IMR-90 (cell line): ENCODE measurements at regions not wholly inside any gene's neighbourhood (a gene's known extent, or its start where the extent isn't known, plus 50 kb on each side); places are given as distances from the start of the nearest gene placed in this dataset.

ENCODE experiments used
- ATAC-seq: fragments of 200-7000 bp; cut with Tn5 transposase; 2 replicates; pipeline ENCODE4 v1.9.1; 2020; ENCODE audit warnings: low read depth, mild to moderate bottlenecking, moderate library complexity
- BruUV-seq: library from RNA; stranded (reverse); fragments of 400-500 nt; replicated peaks from 2 replicates; lab custom pipeline; 2021; lab: Mats Ljungman, UMichigan
- CTCF ChIA-PET: fragments of 300-600 bp; formaldehyde crosslinking; extraction: SDS; loops from one replicate; lab custom pipeline; 2021; ENCODE audit warnings: antibody characterized with exemption; lab: Yijun Ruan, JAX
- POLR2A ChIA-PET: fragments of 300-600 bp; sonication (Branson Sonifier 250); formaldehyde crosslinking; loops from one replicate; lab custom pipeline; 2022; ENCODE audit warnings: antibody characterized with exemption; ENCODE audit not compliant: unreplicated experiment; lab: Charles Lee
- DNase-seq: peaks from one replicate; pipeline ENCODE4 v3.0.0; 2013
- H2AFZ ChIP-seq: replicated peaks from 2 replicates; pipeline ENCODE3; 2013; ENCODE audit warnings: low read length, mild to moderate bottlenecking; ENCODE audit not compliant: poor library complexity
- H2AK5ac ChIP-seq: 2 replicates; pipeline ENCODE4 v1.6.1; 2013; ENCODE audit warnings: low read depth, low read length, inconsistent platforms
- H2AK9ac ChIP-seq: replicated peaks from 2 replicates; pipeline ENCODE3; 2013; ENCODE audit warnings: mild to moderate bottlenecking, low read depth, low read length, moderate library complexity; ENCODE audit not compliant: poor library complexity
- H2BK120ac ChIP-seq: 2 replicates; pipeline ENCODE4 v1.6.1; 2013; ENCODE audit warnings: low read depth, low read length, inconsistent platforms
- H2BK15ac ChIP-seq: 3 replicates; pipeline ENCODE4 v1.6.1; 2013; ENCODE audit warnings: low read depth, low read length, inconsistent platforms
- H2BK20ac ChIP-seq: 2 replicates; pipeline ENCODE4 v1.6.1; 2013; ENCODE audit warnings: low read depth, mild to moderate bottlenecking, inconsistent platforms, low read length, moderate library complexity
- H2BK5ac ChIP-seq: 2 replicates; pipeline ENCODE4 v1.6.1; 2013; ENCODE audit warnings: mild to moderate bottlenecking, low read depth, low read length, inconsistent platforms; ENCODE audit not compliant: poor library complexity, severe bottlenecking
- H3K14ac ChIP-seq: replicated peaks from 2 replicates; pipeline ENCODE4 v1.6.1; 2013; ENCODE audit warnings: low read depth, low read length, inconsistent platforms
- H3K18ac ChIP-seq: 2 replicates; pipeline ENCODE4 v1.6.1; 2013; ENCODE audit warnings: low read depth, low read length, control low read depth
- H3K23ac ChIP-seq: 2 replicates; pipeline ENCODE4 v1.6.1; 2013; ENCODE audit warnings: low read depth, low read length, inconsistent platforms
- H3K27ac ChIP-seq: 2 replicates; pipeline ENCODE4 v1.5.1; 2013; ENCODE audit warnings: mild to moderate bottlenecking, control low read depth, low read length; ENCODE audit not compliant: insufficient read depth
- H3K27me3 ChIP-seq: 2 replicates; pipeline ENCODE4 v1.6.1; 2013; ENCODE audit warnings: low read length; ENCODE audit not compliant: control insufficient read depth, insufficient read depth
- H3K36me3 ChIP-seq: 2 replicates; pipeline ENCODE4 v1.6.1; 2013; ENCODE audit warnings: low read length, mixed read lengths; ENCODE audit not compliant: control insufficient read depth, insufficient read depth
- H3K4ac ChIP-seq: 2 replicates; pipeline ENCODE4 v1.6.1; 2013; ENCODE audit warnings: low read depth, low read length, inconsistent platforms
- H3K4me1 ChIP-seq: 2 replicates; pipeline ENCODE4 v1.6.1; 2013; ENCODE audit warnings: low read length, mixed read lengths; ENCODE audit not compliant: control insufficient read depth, insufficient read depth
- H3K4me2 ChIP-seq: 2 replicates; pipeline ENCODE4 v1.6.1; 2013; ENCODE audit warnings: low read depth, mild to moderate bottlenecking, control low read depth, low read length, moderate library complexity
- H3K4me3 ChIP-seq: 2 replicates; pipeline ENCODE4 v1.5.1; 2013; ENCODE audit warnings: low read depth, mild to moderate bottlenecking, control low read depth, low read length, moderate library complexity; ENCODE audit not compliant: insufficient read depth
- H3K56ac ChIP-seq: 2 replicates; pipeline ENCODE4 v1.6.1; 2013; ENCODE audit warnings: low read length, inconsistent platforms; ENCODE audit not compliant: insufficient read depth; ENCODE audit errors: extremely low read depth
- H3K79me1 ChIP-seq, 2 experiments: 2 replicates each; pipeline ENCODE4 v1.6.1; 2013; ENCODE audit warnings: low read length in 2 of 2, inconsistent platforms in 1 of 2, low read depth in 1 of 2
- H3K9ac ChIP-seq: 2 replicates; pipeline ENCODE4 v1.6.1; 2013; ENCODE audit warnings: low read depth, low read length, control low read depth
- H3K9me1 ChIP-seq: 2 replicates; pipeline ENCODE4 v1.6.1; 2013; ENCODE audit warnings: low read length, inconsistent platforms; ENCODE audit not compliant: insufficient read depth
- H3K9me3 ChIP-seq: 2 replicates; pipeline ENCODE4 v1.6.1; 2013; ENCODE audit warnings: low read length; ENCODE audit not compliant: control insufficient read depth, insufficient read depth
- H4K20me1 ChIP-seq: 2 replicates; pipeline ENCODE4 v1.6.1; 2013; ENCODE audit warnings: low read length, inconsistent platforms; ENCODE audit not compliant: insufficient read depth
- H4K5ac ChIP-seq: 2 replicates; pipeline ENCODE4 v1.6.1; 2013; ENCODE audit warnings: mild to moderate bottlenecking, low read depth, low read length, control low read depth
- H4K8ac ChIP-seq, 2 experiments: 2 replicates each; pipeline ENCODE4 v1.6.1; 2013; ENCODE audit warnings: low read depth in 2 of 2, low read length in 2 of 2, control low read depth in 1 of 2, inconsistent platforms in 1 of 2
- H4K91ac ChIP-seq: 2 replicates; pipeline ENCODE4 v1.6.1; 2013; ENCODE audit warnings: low read depth, low read length, inconsistent platforms; ENCODE audit not compliant: insufficient read depth
- BHLHE40 ChIP-seq: fragments of 150-350 bp; IDR thresholded peaks from 2 replicates; pipeline ENCODE4 v1.6.1; 2016; ENCODE audit warnings: mild to moderate bottlenecking, low read depth, low read length
- CEBPB ChIP-seq: IDR thresholded peaks from 2 replicates; pipeline ENCODE4 v1.6.1; 2012; ENCODE audit warnings: low read depth, low read length, improper control_type of control experiment
- CHD1 ChIP-seq: IDR thresholded peaks from 2 replicates; pipeline ENCODE4 v1.6.1; 2012; ENCODE audit warnings: low read depth, low read length, improper control_type of control experiment
- FOS ChIP-seq: fragments of 150-350 bp; IDR thresholded peaks from 2 replicates; pipeline ENCODE4 v1.6.1; 2016; ENCODE audit warnings: low read depth, low read length
- MAFK ChIP-seq: IDR thresholded peaks from 2 replicates; pipeline ENCODE4 v1.6.1; 2012; ENCODE audit warnings: low read depth, low read length, improper control_type of control experiment
- MAZ ChIP-seq: IDR thresholded peaks from 2 replicates; pipeline ENCODE4 v1.6.1; 2012; ENCODE audit warnings: low read depth, mild to moderate bottlenecking, low read length, improper control_type of control experiment, moderate library complexity, borderline replicate concordance
- MXI1 ChIP-seq: IDR thresholded peaks from 2 replicates; pipeline ENCODE4 v1.6.1; 2012; ENCODE audit warnings: low read depth, mild to moderate bottlenecking, low read length, moderate library complexity, borderline replicate concordance
- NFE2L2 ChIP-seq: fragments of 150-350 bp; IDR thresholded peaks from 2 replicates; pipeline ENCODE4 v1.6.1; 2016; ENCODE audit warnings: low read depth, mild to moderate bottlenecking, low read length
- POLR2A ChIP-seq: IDR thresholded peaks from 2 replicates; pipeline ENCODE4 v1.6.1; 2012; ENCODE audit warnings: mild to moderate bottlenecking, low read depth, low read length
- RAD21 ChIP-seq: IDR thresholded peaks from 2 replicates; pipeline ENCODE4 v1.6.1; 2012; ENCODE audit warnings: low read length, improper control_type of control experiment
- RCOR1 ChIP-seq: IDR thresholded peaks from 2 replicates; pipeline ENCODE4 v1.6.1; 2012; ENCODE audit warnings: mild to moderate bottlenecking, low read length, improper control_type of control experiment; ENCODE audit not compliant: insufficient replicate concordance
- RFX5 ChIP-seq: IDR thresholded peaks from 2 replicates; pipeline ENCODE4 v1.8.0; 2012; ENCODE audit warnings: low read depth, mild to moderate bottlenecking, low read length, moderate library complexity
- SMC3 ChIP-seq: fragments of 150-350 bp; IDR thresholded peaks from 2 replicates; pipeline ENCODE4 v1.6.1; 2016; ENCODE audit warnings: low read depth, mild to moderate bottlenecking, antibody characterized with exemption, low read length, moderate library complexity
- WGBS, 2 experiments: methylation state at CpG; one replicate each; pipeline versions ENCODE4 v1.1.5 to v1.1.7; 2013; ENCODE audit warnings: missing lambda C conversion rate in 2 of 2; ENCODE audit not compliant: insufficient read length in 1 of 2; ENCODE audit errors: extremely low coverage in 2 of 2; 5-methylcytosine and 5-hydroxymethylcytosine counted together
- dilution Hi-C: fragments of 300-500 bp; cut with HindIII; formaldehyde crosslinking; loops from one replicate; pipeline ENCODE4 v1.14.3; 2018; ENCODE audit warnings: low sequenced_read_pairs; ENCODE audit not compliant: unreplicated experiment
- in situ Hi-C: fragments of 300-500 bp; cut with MboI; formaldehyde crosslinking; loops from 3 replicates; pipeline ENCODE4 v1.14.3; 2019; ENCODE audit warnings: low sequenced_read_pairs, inconsistent platforms, mixed read lengths
- intact Hi-C: fragments of 100-400 bp; cut with micrococcal nuclease; formaldehyde crosslinking; loops from 2 replicates; pipeline ENCODE4 v1.10.0; 2022
- TF ChIP-seq, protein P1 (sequence below): fragments of 150-350 bp; IDR thresholded peaks from 2 replicates; pipeline ENCODE4 v1.6.1; 2016; ENCODE audit warnings: low read depth, mild to moderate bottlenecking, low read length, moderate library complexity, borderline replicate concordance
- TF ChIP-seq, protein P2 (sequence below): conservative IDR thresholded peaks from 2 replicates; pipeline ENCODE4 v1.5.1; 2012; ENCODE audit warnings: mild to moderate bottlenecking, low read depth, low read length, improper control_type of control experiment
- TF ChIP-seq, protein P3 (sequence below): fragments of 150-350 bp; IDR thresholded peaks from 2 replicates; pipeline ENCODE4 v1.6.1; 2017; ENCODE audit warnings: mild to moderate bottlenecking, antibody characterized with exemption, low read length, low read depth

DNA sequence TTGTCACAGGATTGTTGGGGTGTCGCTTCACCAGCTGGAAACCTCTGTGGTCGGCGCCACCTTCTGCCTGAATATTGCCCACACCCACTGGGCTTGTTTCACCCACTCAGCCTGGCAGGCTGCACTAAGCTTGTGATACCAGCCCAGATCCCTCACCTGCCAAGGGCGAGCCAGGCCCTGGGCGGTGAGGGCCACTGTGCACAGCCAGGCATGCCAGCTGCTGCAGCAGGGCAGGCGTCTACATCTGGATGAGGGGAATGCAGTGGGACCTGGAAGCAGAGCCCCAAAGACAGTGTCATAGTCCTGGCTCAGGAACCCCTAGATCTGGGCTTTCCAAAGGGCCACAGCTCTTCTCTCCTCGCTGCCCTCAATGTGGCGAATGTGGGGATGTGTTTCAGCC, 1307.5 kb downstream of the GRIK2 start:
- no peak overlapping the region for H2BK20ac ChIP-seq
- H3K23ac ChIP-seq = no peak overlapping the region
- no peaks in the 10 kb centered on the region for H4K20me1 ChIP-seq
- no TSS peak for BruUV-seq
- H3K4ac ChIP-seq = no peak overlapping the region
- H2BK5ac ChIP-seq = no peak overlapping the region
- H3K36me3 ChIP-seq = no peaks in the 10 kb centered on the region
- no peak overlapping the region for H3K56ac ChIP-seq
- H3K79me1 ChIP-seq = no peaks in the 10 kb centered on the region
- H3K27me3 ChIP-seq = no peaks in the 10 kb centered on the region
- ChIA-PET CTCF (no interaction called here), POLR2A (no interaction called here)
- H4K5ac ChIP-seq = no peak overlapping the region
- no peak overlapping the region for H4K8ac ChIP-seq
- no peaks in the 10 kb centered on the region for H3K4me1 ChIP-seq
- H3K14ac ChIP-seq = no peak overlapping the region
- H3K18ac ChIP-seq = no peak overlapping the region
- no peaks in the 10 kb centered on the region for H3K9me1 ChIP-seq
- H3K27ac ChIP-seq = no peak overlapping the region
- in situ Hi-C loops = no loop called here
- DNase-seq (no peak), ATAC-seq (no peak)
- no peak overlapping the region for H2BK15ac ChIP-seq
- TF ChIP-seq CEBPB = no peak
- TF ChIP-seq BHLHE40 = no peak
- TF ChIP-seq CHD1 = no peak
- TF ChIP-seq MAZ = no peak
- TF ChIP-seq MXI1 = no peak
- TF ChIP-seq, protein P1, sequence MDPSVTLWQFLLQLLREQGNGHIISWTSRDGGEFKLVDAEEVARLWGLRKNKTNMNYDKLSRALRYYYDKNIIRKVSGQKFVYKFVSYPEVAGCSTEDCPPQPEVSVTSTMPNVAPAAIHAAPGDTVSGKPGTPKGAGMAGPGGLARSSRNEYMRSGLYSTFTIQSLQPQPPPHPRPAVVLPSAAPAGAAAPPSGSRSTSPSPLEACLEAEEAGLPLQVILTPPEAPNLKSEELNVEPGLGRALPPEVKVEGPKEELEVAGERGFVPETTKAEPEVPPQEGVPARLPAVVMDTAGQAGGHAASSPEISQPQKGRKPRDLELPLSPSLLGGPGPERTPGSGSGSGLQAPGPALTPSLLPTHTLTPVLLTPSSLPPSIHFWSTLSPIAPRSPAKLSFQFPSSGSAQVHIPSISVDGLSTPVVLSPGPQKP = no peak
- no peak for TF ChIP-seq RAD21
- TF ChIP-seq, protein P2, sequence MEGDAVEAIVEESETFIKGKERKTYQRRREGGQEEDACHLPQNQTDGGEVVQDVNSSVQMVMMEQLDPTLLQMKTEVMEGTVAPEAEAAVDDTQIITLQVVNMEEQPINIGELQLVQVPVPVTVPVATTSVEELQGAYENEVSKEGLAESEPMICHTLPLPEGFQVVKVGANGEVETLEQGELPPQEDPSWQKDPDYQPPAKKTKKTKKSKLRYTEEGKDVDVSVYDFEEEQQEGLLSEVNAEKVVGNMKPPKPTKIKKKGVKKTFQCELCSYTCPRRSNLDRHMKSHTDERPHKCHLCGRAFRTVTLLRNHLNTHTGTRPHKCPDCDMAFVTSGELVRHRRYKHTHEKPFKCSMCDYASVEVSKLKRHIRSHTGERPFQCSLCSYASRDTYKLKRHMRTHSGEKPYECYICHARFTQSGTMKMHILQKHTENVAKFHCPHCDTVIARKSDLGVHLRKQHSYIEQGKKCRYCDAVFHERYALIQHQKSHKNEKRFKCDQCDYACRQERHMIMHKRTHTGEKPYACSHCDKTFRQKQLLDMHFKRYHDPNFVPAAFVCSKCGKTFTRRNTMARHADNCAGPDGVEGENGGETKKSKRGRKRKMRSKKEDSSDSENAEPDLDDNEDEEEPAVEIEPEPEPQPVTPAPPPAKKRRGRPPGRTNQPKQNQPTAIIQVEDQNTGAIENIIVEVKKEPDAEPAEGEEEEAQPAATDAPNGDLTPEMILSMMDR = no peak
- TF ChIP-seq RCOR1 = no peak
- no peak for TF ChIP-seq RFX5
- TF ChIP-seq NFE2L2 = no peak
- no peak for TF ChIP-seq MAFK
- no peak for TF ChIP-seq POLR2A
- no peak for TF ChIP-seq SMC3
- TF ChIP-seq, protein P3, sequence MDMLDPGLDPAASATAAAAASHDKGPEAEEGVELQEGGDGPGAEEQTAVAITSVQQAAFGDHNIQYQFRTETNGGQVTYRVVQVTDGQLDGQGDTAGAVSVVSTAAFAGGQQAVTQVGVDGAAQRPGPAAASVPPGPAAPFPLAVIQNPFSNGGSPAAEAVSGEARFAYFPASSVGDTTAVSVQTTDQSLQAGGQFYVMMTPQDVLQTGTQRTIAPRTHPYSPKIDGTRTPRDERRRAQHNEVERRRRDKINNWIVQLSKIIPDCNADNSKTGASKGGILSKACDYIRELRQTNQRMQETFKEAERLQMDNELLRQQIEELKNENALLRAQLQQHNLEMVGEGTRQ = no peak
- TF ChIP-seq FOS = no peak
- no peak overlapping the region for H4K91ac ChIP-seq
- no peak overlapping the region for H2BK120ac ChIP-seq
- H3K9ac ChIP-seq = no peak overlapping the region
- H3K4me3 ChIP-seq = no peak overlapping the region
- dilution Hi-C loops = no loop called here
- no peak overlapping the region for H2AK9ac ChIP-seq
- 33% methylated on average over 1 of the region's 8 CpGs; no CpG with 5 or more reads in 1 of the 2 experiments for WGBS, 2 experiments
- no peak overlapping the region for H2AK5ac ChIP-seq
- H2AFZ ChIP-seq = no peak overlapping the region
- no peak overlapping the region for H3K4me2 ChIP-seq
- intact Hi-C loops = no loop called here
- peaks cover 15% of the 10 kb centered on the region for H3K9me3 ChIP-seq
